Omental fat pad (tissue), 3 donors: ENCODE measurements at regions not wholly inside any gene's neighbourhood (a gene's known extent, or its start where the extent isn't known, plus 50 kb on each side); places are given as distances from the start of the nearest gene placed in this dataset.
"Not testable (repeated sequence)": the region's sequence is repeated elsewhere in the genome, so short reads cannot be mapped to it uniquely, and the experiment has no call there.

Experiments used
- ATAC-seq: fragments of 150-250 bp; one replicate; pipeline ENCODE4 v1.9.1; 2016; ENCODE audit warnings: mild to moderate bottlenecking, moderate library complexity; ENCODE audit not compliant: low FRiP score
- DNase-seq: peaks from one replicate; pipeline ENCODE4 v3.0.0-alpha.2; 2019; ENCODE audit warnings: low spot score
- TF ChIP-seq, protein P1 (sequence below), 3 donors: fragments of 450-650 bp; IDR thresholded peaks; one replicate each; pipeline ENCODE4 v1.5.1; 2016 to 2017; ENCODE audit warnings: antibody characterized with exemption in 3 of 3, mild to moderate bottlenecking in 3 of 3, moderate library complexity in 2 of 3

GRCh38 chr3:99319450-99319849 lies 318.9 kb upstream of the COL8A1 start:
- DNase-seq (no peak), ATAC-seq (no peak)
- TF ChIP-seq, protein P1, sequence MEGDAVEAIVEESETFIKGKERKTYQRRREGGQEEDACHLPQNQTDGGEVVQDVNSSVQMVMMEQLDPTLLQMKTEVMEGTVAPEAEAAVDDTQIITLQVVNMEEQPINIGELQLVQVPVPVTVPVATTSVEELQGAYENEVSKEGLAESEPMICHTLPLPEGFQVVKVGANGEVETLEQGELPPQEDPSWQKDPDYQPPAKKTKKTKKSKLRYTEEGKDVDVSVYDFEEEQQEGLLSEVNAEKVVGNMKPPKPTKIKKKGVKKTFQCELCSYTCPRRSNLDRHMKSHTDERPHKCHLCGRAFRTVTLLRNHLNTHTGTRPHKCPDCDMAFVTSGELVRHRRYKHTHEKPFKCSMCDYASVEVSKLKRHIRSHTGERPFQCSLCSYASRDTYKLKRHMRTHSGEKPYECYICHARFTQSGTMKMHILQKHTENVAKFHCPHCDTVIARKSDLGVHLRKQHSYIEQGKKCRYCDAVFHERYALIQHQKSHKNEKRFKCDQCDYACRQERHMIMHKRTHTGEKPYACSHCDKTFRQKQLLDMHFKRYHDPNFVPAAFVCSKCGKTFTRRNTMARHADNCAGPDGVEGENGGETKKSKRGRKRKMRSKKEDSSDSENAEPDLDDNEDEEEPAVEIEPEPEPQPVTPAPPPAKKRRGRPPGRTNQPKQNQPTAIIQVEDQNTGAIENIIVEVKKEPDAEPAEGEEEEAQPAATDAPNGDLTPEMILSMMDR (IDR thresholded peaks at IDR 0.05) = no peak

GRCh38 chr3:99317201-99317600 lies 321.2 kb upstream of the COL8A1 start:
- ATAC-seq = no peak
- DNase-seq = no peak
- TF ChIP-seq, protein P1 (IDR thresholded peaks at IDR 0.05) = no peak

DNA sequence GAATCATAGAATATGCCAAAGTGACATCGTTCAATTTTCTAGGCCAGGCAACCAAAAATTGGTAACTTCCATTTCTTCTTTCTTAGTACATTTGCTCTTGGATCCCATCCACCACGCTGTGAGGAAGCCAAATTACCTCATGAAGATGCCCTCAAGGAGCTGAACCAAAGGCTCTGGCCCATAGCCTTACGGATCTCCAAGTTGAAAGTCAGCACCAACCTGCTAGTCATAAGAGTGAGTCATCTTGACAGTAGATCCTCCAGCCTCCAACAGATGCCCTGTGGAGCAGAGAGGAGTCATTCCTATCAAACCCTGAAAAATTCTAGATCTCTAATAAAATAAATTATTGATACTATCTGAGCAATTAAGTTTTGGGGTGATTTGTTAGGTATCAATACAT lies 322.5 kb upstream of the COL8A1 start:
- ATAC-seq (no peak), DNase-seq (no peak)
- TF ChIP-seq, protein P1 (IDR thresholded peaks at IDR 0.05) = no peak

GRCh38 chr3:99313485-99313884 lies 324.9 kb upstream of the COL8A1 start:
- no peak for ATAC-seq
- no peak for DNase-seq
- TF ChIP-seq, protein P1 (IDR thresholded peaks at IDR 0.05) = no peak

- no peak for ATAC-seq
- TF ChIP-seq, protein P1 (IDR thresholded peaks at IDR 0.05) = no peak
- no peak for DNase-seq
Measured at GRCh38 chr3:99298661-99299060, 339.7 kb upstream of the COL8A1 start.

DNA sequence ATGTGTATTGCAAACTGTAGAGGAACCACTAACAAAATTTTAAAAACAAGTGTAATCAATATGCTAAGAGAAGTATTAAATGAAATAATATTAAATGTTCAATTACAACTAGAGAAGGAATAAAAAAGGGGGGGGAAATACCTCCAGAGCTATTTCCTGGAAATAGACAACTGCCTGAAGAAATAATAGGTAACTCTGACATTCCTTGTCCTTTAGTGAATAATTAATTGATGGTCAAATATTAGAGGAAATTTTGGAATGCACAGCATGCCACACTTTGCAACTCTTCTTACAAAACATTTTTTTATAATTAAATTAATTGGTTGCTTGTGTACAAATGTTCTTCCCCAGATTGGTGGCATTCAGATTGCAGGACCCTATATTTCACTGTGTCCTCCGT lies 342.6 kb upstream of the COL8A1 start:
- ATAC-seq (no peak), DNase-seq (no peak)
- TF ChIP-seq, protein P1 (IDR thresholded peaks at IDR 0.05) = no peak

- ATAC-seq, DNase-seq: not testable (repeated sequence)
Measured at GRCh38 chr3:99294092-99294491, 344.3 kb upstream of the COL8A1 start.

- ATAC-seq = no peak
- TF ChIP-seq, protein P1 (IDR thresholded peaks at IDR 0.05) = no peak
- DNase-seq = no peak
Measured at GRCh38 chr3:99287876-99288275, 350.5 kb upstream of the COL8A1 start.
